SH-SY5Y (cell line): ENCODE measurements at regions not wholly inside any gene's neighbourhood (a gene's known extent, or its start where the extent isn't known, plus 50 kb on each side); places are given as distances from the start of the nearest gene placed in this dataset.

ENCODE experiments used
- GATA2 ChIP-seq: IDR thresholded peaks from 2 replicates; pipeline ENCODE4 v1.6.1; 2011; ENCODE audit warnings: mild to moderate bottlenecking, low read depth, low read length
- GATA3 ChIP-seq: IDR thresholded peaks from 2 replicates; pipeline ENCODE4 v1.6.1; 2011; ENCODE audit warnings: low read depth, mild to moderate bottlenecking, low read length, moderate library complexity

GRCh38 chr16:85290626-85291301, 178.5 kb upstream of the CIBAR2 start:
- TF ChIP-seq GATA2, result no peak
- no peak for TF ChIP-seq GATA3
